NCI-H2081 (cell line): ENCODE measurements at regions not wholly inside any gene's neighbourhood (a gene's known extent, or its start where the extent isn't known, plus 50 kb on each side); places are given as distances from the start of the nearest gene placed in this dataset.
"Not testable (repeated sequence)": the region's sequence is repeated elsewhere in the genome, so short reads cannot be mapped to it uniquely, and the experiment has no call there.

Experiments
- DNase-seq, 2 experiments: peaks; one replicate each; lab custom pipeline; 2025; lab: John Stamatoyannopoulos, UW

- no peak for DNase-seq
These were observed 785.5 kb upstream of the EDIL3 start for GRCh38 chr5:85170183-85170582.

GRCh38 chr5:85173469-85173868, 788.8 kb upstream of the EDIL3 start:
- DNase-seq: no peak

- no peak for DNase-seq
These were observed 797.7 kb upstream of the EDIL3 start for GRCh38 chr5:85182344-85182743.

GRCh38 chr5:85204289-85204688, 819.6 kb upstream of the EDIL3 start:
- DNase-seq: no peak

GRCh38 chr5:85205430-85205829, 820.8 kb upstream of the EDIL3 start:
- DNase-seq: no peak

- no peak for DNase-seq
These were observed 840.7 kb upstream of the EDIL3 start for GRCh38 chr5:85225388-85225787.

- no peak for DNase-seq
These were observed 864.5 kb upstream of the EDIL3 start for GRCh38 chr5:85249204-85249603.

- DNase-seq: no peak
These were observed 878.4 kb upstream of the EDIL3 start for GRCh38 chr5:85263125-85263524.

GRCh38 chr5:85266692-85267091, 882.0 kb upstream of the EDIL3 start:
- DNase-seq: no peak

GRCh38 chr5:85268194-85268593, 883.5 kb upstream of the EDIL3 start:
- DNase-seq: no peak

- DNase-seq: no peak
These were observed 893.5 kb upstream of the EDIL3 start for GRCh38 chr5:85278193-85278592.

GRCh38 chr5:85288914-85289313, 904.2 kb upstream of the EDIL3 start:
- no peak for DNase-seq

- no peak for DNase-seq
These were observed 908.6 kb upstream of the EDIL3 start for GRCh38 chr5:85293145-85293785.

GRCh38 chr5:85304524-85304923, 919.8 kb upstream of the EDIL3 start:
- DNase-seq: no peak

GRCh38 chr5:85305766-85306165, 921.1 kb upstream of the EDIL3 start:
- no peak for DNase-seq

GRCh38 chr5:85311536-85311935, 926.9 kb upstream of the EDIL3 start:
- no peak for DNase-seq

- no peak for DNase-seq
These were observed 935.8 kb upstream of the EDIL3 start for GRCh38 chr5:85320495-85320894.

- DNase-seq: no peak
These were observed 948.6 kb upstream of the EDIL3 start for GRCh38 chr5:85333276-85333675.

GRCh38 chr5:85337435-85337834, 952.8 kb upstream of the EDIL3 start:
- DNase-seq: no peak

GRCh38 chr5:85340790-85341189, 956.1 kb upstream of the EDIL3 start:
- no peak for DNase-seq

- no peak for DNase-seq
These were observed 961.1 kb upstream of the EDIL3 start for GRCh38 chr5:85345818-85346217.

- DNase-seq: no peak
These were observed 972.6 kb upstream of the EDIL3 start for GRCh38 chr5:85357309-85357708.

- DNase-seq: no peak
These were observed 990.8 kb upstream of the EDIL3 start for GRCh38 chr5:85375525-85375924.

- no peak for DNase-seq
These were observed 1004.1 kb upstream of the EDIL3 start for GRCh38 chr5:85388770-85389169.

- not testable (repeated sequence) for DNase-seq
These were observed 1007.6 kb upstream of the EDIL3 start for GRCh38 chr5:85392309-85392708.
